IPS DF 4.7 (cell line): ENCODE measurements at regions not wholly inside any gene's neighbourhood (a gene's known extent, or its start where the extent isn't known, plus 50 kb on each side); places are given as distances from the start of the nearest gene placed in this dataset.

Source experiments
- DNase-seq: peaks from one replicate; pipeline ENCODE4 v3.0.0-alpha.2; 2013; ENCODE audit warnings: low spot score; ENCODE audit errors: extremely low read depth

- no peak for DNase-seq
These were observed 67.6 kb upstream of the AMPD3 start for GRCh38 chr11:10387206-10388083.

DNA sequence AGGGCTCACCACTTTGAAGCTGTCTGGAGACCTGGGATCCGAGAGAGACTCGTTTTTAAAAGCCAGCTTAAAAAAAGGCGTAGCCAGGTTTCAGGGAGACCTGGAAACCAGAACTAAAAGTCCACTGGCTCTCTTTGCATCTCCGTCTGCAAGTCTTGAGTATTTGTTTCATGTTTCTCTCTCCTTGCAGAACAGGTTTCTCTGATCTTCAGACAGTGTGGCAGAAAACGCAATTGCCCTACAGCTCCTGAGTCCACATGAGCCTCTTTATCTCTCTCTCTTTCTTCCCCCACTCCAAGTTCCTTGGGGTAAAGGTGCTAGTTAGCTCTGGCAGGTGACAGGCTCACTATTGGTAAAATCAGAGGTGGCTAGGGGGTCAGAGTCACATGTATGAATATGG lies 67.0 kb upstream of the AMPD3 start:
- DNase-seq: no peak

DNA sequence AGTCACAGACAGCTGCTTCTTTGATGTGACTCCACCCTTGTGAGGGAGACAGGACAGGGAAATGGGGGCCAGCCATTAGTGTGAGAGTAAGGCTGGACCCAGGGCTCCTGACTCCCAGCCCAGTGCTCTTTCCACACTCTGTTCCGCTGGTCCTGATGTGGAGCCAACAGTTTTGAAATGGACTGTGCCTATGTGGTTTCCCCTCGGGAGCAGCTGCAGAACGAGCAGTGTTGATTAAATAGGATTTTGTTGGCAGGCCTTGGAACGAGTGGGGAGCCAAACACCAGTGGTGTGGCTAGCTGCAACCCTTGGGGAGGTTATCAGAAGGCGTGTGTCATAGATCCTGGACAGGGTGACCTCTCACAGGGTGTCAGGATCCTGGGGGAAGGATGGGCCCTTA lies 66.5 kb upstream of the AMPD3 start:
- no peak for DNase-seq

- DNase-seq: no peak
These were observed 64.7 kb upstream of the AMPD3 start for GRCh38 chr11:10390375-10390774.

DNA sequence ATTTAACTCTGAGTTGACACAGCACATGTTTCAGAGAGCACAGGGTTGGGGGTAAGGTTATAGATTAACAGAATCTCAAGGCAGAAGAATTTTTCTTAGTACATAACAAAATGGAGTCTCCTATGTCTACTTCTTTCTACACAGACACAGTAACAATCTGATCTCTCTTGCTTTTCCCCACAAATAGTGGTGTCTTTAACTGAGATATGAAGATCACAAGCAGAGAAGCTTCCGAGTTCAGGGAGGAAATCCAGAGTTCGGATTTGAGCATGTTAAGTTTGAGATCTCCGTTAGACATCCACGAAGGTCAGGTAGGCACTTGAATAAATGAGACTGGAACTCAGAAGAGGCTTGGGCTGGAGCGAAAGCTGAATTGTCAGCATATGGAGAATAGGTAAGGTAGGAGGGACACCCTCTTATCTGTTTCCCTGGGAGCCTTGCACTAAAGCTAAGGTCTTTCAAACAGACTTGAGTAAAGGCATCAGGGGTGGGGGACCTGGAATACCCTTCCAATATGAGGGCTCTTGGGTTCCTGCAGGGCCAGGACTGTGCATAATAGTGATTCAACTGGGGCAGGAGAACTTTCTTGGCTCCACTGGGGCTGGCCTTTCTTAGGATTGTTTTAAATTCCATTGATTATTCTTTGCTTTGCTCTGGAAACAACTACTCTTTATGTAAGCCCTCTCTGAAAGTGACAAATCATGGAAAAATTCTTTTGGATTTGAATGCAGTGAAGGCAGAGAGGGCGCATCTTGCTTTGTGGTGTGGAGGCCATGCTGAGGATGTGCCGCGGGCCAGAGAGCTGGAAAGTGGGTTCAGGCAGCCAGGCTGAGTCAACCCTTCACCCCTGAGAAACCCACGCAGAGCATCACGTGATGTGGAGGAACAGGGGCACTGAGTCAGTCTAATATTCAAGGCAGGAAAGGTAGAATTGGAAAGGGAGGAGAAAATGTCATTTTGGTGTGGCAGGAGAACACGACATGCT lies 62.7 kb upstream of the AMPD3 start:
- no peak for DNase-seq

DNA sequence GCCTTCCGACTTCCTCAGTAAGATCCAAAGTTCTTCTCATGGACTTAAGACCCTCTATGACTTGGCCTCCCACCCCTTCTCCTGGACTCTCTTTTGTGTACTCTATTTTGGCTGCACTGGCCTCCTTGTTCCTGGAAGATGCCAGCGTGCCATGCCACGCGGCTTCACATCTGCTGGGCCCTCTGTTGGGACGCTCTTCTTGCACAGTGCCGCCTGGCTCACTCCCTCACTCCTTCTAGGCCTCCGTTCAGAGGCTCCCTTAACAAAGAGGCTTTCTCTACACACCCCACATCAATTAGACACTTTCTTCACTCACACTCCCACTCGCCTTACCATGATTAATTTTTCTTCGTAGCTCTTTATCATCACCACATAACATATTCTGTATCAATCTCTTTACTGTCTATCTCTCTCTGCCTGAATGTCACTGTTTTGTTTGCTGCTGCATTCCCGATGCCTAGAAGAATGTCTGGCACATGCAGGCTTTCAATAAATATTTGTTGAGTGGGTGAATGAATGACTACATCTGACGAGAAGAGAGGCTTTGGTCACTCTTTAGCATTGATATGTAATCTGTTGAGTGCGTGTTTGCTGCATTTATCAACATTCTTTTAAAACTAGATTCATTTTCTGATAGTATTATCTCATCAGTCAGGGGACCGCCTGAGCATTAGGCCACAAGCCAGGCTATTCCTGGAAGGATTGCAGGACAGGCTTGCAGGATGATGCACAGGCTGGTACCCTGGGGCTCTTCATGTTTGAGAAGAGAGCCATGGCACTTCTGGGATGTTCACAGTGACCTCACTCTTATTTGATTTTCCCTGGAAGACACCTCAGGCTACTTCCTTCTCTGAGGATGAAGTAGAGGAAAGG lies 60.6 kb upstream of the AMPD3 start:
- DNase-seq: no peak

- no peak for DNase-seq
These were observed 59.7 kb upstream of the AMPD3 start for GRCh38 chr11:10395166-10395897.

GRCh38 chr11:10396771-10397170 lies 58.3 kb upstream of the AMPD3 start:
- no peak for DNase-seq

GRCh38 chr11:10397226-10397987 lies 57.7 kb upstream of the AMPD3 start:
- no peak for DNase-seq

GRCh38 chr11:10398525-10398924 lies 56.5 kb upstream of the AMPD3 start:
- DNase-seq: no peak

GRCh38 chr11:10400856-10401255 lies 54.2 kb upstream of the AMPD3 start:
- no peak for DNase-seq

DNA sequence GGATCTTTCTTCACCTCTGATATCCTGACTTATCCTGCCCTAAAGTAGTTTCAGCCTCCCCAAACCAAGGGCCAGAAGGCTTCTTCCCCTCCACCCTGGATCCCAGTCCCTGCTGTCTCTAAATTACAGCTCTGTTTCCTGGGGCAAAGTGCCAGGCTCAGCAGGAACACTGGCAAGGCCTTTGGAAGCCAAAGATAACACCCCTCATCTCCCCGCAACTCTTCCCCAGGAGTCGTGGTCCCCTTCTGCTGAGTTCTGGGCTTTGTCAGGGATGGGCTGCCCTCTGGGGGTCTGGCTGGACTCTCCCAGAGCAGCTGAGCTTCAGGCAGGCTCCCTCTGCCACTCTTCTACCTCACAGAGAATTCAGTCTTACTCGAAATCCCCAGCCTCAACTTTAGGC lies 53.8 kb upstream of the AMPD3 start:
- DNase-seq: no peak

DNA sequence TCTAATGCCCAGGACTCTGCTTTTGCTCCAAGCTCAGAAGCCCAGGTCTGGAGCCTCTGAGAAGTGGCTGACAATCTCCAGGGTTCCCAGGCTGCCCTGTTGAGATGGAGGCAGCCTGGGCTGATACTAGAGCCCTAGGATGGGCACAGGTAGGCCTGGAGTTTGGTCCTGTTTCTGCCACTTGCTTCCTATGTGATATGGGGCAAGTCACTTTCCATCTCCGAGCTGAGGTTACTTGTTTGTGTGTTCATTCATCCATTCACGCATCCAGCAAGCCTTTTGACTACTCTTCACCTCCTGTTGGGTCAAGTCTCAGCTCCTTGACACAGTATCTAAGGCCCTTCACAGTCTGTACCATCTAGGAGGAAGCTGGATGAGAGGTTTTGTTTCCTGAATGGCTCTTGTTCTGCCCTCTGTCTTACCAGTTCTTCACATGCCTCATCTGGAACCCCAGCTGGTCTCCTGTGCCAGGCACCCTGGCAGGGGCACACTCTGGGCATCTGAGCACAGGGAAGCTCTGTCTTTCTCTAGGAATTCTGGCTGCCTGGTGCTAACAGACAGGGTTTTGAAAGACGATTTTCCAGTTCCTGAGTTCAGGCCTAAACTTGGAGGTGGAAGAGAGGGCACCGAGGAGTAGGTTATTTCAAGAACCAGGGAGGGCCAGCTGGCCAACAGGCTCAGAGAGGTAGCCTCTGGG lies 53.2 kb upstream of the AMPD3 start:
- no peak for DNase-seq
